ENCODE measurements at regions not wholly inside any gene's neighbourhood (a gene's known extent, or its start where the extent isn't known, plus 50 kb on each side); places are given as distances from the start of the nearest gene placed in this dataset.

DNA sequence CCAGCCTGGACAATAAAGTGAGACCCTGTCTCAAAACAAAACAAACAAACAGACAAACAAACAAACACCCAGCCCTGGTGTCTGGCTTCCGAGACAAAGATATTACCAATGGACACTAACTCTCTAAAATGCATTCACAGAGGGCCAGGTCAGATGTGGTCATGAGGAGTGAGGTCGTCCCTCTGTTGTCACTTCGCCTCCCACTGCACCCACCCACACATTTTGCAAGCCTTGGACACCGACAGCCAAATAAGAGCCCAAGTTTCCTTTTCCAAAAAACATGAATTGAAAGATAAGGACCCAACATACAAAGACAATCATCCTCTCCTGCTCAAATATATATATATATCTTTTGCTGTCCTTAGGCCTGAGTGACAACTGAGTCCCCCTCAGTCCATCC, 319.9 kb downstream of the TSN start:
- TF ChIP-seq, protein P1, sequence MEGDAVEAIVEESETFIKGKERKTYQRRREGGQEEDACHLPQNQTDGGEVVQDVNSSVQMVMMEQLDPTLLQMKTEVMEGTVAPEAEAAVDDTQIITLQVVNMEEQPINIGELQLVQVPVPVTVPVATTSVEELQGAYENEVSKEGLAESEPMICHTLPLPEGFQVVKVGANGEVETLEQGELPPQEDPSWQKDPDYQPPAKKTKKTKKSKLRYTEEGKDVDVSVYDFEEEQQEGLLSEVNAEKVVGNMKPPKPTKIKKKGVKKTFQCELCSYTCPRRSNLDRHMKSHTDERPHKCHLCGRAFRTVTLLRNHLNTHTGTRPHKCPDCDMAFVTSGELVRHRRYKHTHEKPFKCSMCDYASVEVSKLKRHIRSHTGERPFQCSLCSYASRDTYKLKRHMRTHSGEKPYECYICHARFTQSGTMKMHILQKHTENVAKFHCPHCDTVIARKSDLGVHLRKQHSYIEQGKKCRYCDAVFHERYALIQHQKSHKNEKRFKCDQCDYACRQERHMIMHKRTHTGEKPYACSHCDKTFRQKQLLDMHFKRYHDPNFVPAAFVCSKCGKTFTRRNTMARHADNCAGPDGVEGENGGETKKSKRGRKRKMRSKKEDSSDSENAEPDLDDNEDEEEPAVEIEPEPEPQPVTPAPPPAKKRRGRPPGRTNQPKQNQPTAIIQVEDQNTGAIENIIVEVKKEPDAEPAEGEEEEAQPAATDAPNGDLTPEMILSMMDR (IDR thresholded peaks at IDR 0.05; ENCODE audit: low read depth, low read length) = no peak
- no peak for DNase-seq (ENCODE audit: extremely low read depth, low read depth)

DNA sequence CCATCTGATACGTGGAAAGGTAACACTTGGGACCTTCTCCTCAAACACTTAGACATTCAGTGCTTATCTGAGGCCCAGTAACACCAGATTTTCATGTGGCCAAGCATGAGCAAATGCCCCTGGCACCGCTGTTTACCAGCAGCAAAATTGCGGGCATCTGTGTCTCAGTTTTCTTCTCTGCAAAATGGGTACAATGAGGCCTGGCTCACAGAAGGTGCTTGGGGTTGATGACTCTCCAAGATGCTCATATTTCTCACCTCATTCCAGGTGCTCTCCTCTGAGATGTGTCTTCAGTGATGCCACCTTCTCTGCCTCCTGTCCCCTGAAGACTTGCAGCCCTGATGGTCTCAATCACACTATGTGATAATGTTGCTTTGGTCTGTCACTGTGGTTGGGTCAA, 321.7 kb downstream of the TSN start:
- TF ChIP-seq, protein P1 (IDR thresholded peaks at IDR 0.05; ENCODE audit: low read depth, low read length) = no peak
- no peak for DNase-seq (ENCODE audit: extremely low read depth, low read depth)

DNA sequence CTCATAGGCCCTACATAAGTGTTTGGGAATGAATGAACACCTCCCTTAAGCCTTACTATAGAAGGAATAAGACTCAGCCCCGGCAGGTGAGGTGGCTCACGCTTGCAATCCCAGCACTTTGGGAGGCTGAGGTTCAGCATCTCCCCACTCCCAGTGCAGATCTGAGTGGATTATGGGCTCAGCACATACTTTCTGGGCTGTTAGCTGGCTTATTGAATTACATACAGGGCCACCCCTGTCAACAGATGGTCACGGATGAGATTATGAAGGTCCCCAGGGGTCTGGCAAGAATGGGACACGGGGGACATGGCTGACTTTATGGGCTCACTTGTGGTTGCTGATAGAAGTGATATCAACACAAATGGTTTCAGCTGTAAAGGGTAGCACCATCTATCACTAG, 322.3 kb downstream of the TSN start:
- TF ChIP-seq, protein P1 (IDR thresholded peaks at IDR 0.05; ENCODE audit: low read depth, low read length) = no peak
- DNase-seq (ENCODE audit: extremely low read depth, low read depth) = no peak

DNA sequence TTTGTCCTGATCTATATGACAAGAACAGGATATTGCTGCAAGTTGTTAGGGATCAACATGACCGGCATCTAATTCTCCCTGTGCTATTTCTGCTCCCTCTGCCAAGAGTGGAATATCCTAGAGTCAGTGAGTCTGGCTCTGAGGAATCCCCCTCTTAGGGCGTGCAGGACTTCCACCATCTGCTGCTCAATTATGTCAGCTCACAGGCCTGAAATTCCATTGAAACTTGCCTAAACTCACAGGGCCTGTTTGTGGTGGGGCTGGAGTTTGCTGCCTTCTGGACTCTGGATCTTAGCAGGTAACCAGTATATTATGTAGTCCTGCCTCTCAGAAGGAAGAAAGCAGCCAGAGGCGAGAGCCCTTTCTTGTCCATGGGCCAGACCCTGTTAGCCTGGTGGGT, 323.0 kb downstream of the TSN start:
- DNase-seq (ENCODE audit: extremely low read depth, low read depth) = no peak
- TF ChIP-seq, protein P1 (IDR thresholded peaks at IDR 0.05; ENCODE audit: low read depth, low read length) = no peak

DNA sequence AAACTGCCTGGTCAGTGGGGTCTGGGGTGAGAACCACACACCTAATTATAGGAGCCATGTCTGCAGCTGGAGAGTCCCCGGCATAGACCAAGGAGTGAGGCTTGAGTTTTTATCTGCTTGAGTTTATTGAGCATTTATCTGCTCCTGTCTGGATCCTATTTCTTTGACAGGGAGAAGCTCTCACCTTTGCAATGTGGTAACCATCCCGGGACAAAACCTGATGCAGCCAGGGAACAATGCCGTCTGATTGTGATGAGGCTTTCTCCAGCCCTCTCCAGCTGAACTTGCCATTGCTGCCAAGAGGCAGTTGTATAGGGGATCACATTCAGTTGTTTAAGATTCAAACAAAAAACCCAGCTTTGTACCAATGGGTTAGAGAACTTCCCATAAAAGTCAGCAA, 324.4 kb downstream of the TSN start:
- no peak for DNase-seq (ENCODE audit: extremely low read depth, low read depth)
- TF ChIP-seq, protein P1 (IDR thresholded peaks at IDR 0.05; ENCODE audit: low read depth, low read length) = no peak

DNA sequence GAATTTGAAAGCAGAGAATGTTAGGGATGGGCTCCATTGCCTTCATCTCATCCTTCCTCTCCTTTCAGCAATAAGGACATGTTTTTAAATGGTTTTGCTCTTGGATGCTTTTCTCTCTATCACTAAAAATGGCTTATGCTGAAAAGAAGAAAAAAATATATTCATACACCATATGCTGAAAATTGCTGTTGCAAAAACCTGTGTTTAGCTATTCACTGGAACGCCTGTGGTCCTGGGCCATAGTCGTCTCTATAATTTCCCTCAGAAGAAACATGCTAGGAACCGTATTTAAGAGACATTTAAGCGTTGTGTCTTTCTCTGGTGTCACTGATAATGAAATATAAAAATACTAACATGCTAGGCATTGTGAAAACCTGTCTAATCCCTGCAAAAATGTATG, 324.9 kb downstream of the TSN start:
- TF ChIP-seq, protein P1 (IDR thresholded peaks at IDR 0.05; ENCODE audit: low read depth, low read length) = no peak
- no peak for DNase-seq (ENCODE audit: extremely low read depth, low read depth)

DNA sequence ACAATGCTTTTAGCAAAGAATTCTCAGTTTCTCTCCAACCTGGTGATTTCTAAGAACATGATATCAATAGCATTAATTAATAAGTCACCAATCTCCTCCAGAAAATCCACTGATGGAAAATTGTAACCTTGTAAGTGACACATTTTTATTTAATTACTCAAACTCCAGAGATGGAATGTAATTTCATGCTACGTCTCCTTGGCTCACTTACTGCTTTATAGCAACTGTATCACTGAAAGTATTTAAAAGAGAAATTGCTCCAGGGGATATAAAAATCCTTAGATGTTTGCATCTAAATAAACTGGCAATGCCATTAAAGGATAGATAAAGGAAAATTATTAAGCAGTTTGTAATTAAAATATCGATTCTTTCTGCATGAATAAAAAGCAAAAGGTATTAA, 325.4 kb downstream of the TSN start:
- TF ChIP-seq, protein P1 (IDR thresholded peaks at IDR 0.05; ENCODE audit: low read depth, low read length) = no peak

More for the DNA sequence above, 325.4 kb downstream of the TSN start:
- no peak for DNase-seq (ENCODE audit: extremely low read depth, low read depth)
